ENCODE measurements at regions not wholly inside any gene's neighbourhood (a gene's known extent, or its start where the extent isn't known, plus 50 kb on each side); places are given as distances from the start of the nearest gene placed in this dataset.

DNA sequence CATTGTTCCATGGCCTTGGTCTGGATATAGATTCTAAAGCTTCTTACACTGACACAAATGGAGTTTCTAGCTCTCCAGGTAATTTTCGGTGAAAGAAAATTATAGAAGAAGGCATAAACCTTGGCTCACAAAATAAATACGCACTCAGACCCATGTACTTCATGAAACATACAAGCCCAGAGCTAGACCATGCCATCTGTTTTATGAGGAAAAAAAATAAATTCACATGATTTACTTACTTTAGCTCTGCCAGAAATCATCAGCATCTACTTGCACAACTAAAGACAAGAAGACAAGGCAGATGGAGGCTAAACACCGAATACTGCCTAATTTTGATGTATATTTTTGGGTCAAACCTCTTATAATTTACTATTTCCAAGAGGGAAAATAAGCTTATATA is 197.4 kb upstream of the KLF14 start:
- no peak for DNase-seq

DNA sequence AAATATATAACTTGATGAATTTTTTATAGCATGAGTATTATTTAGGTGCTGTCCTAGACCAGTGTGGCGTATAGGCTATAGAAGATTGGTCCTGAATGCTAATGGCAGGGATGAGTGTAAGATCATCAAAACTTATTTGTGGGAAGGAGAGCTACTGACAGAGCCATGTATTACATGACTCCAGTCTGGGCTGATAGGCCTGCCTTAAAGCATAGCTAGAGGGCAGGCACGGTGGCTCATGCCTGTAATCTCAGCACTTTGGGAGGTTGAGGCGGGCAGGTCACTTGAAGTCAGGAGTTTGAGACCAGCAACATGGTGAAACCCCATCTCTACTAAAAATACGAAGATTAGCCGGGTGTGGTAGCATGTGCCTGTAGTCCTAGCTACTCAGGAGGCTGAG is 198.1 kb upstream of the KLF14 start:
- peak; percentile 13 for DNase-seq

DNA sequence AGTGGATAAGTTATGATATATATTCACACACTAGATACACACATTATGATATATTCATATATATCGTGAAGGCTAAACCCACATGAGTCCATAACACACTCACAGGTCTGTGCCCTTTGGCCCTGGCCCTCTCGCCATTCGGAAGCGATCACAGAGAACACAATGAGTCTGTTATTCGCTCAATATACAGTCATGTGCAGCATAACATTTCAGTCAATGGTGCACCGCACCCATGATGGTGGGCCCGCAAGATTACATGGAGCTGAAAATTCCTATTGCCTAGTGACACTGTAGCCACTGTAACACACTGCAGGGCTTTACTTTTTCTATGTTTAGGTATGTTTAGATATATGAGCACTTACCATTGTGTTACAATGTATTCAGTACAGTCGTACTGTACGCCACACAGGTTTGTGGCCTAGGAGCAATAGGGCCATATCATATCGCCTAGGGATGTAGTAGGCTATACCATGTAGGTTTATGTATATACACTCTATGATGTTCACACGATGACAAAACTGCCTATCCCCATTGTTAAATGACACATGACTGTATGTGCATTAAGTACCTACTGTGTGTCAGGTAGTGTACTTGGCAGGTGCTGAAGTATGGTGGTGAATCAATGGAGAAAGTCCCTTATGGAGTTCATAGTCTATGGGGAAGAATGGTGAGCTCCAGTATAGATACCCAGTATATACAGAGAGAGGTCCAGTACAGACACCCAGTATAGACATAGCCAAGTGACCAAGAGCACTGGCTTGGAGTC is 198.8 kb upstream of the KLF14 start:
- DNase-seq: no peak

DNA sequence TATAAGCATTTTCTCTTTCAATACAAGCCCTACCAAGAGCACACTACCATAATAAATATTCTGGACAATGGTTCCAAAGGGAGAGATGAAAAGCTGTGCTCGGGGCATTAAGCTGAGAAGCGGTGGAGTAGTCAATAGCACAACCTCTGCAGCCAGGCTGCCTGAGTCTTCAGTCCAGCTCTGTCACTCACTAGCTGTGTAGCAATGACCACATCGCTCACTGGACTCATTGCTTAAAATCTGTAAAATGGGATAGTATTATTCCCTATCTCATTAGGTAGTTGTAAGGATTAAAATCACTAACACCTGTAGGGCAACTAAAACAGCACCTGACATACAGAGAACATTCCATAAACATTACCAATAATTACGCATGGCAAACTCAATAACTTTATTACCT is 199.9 kb upstream of the KLF14 start:
- DNase-seq: no peak

DNA sequence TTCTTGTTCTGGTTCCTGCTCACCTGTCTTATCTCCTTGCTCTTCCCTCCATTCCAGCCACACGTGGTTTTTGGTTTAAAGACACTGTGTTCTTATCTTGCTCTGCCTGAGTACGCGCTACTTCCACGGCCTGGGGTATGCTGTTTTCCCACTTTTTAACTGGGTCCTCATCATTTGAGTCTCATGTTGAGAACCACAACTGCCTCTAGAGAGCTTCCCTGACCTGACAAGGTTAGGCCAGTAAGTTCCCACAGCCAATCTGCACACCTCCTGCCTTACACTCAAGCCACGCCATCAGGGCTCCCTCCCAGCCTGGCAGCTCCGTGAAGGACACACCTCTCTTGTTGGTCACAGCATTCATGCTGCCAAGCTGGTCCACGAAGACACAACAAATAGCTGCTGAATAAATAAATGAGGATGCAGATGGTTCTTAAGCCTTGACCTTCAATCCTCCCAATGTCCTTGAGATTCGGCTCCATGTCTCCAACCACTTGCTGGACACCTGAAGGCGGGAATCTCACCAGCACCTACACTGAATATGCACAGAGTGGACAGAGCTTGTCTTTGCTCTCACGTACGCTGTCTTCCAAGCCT is 201.7 kb upstream of the KLF14 start:
- DNase-seq: peak; percentile 9

DNA sequence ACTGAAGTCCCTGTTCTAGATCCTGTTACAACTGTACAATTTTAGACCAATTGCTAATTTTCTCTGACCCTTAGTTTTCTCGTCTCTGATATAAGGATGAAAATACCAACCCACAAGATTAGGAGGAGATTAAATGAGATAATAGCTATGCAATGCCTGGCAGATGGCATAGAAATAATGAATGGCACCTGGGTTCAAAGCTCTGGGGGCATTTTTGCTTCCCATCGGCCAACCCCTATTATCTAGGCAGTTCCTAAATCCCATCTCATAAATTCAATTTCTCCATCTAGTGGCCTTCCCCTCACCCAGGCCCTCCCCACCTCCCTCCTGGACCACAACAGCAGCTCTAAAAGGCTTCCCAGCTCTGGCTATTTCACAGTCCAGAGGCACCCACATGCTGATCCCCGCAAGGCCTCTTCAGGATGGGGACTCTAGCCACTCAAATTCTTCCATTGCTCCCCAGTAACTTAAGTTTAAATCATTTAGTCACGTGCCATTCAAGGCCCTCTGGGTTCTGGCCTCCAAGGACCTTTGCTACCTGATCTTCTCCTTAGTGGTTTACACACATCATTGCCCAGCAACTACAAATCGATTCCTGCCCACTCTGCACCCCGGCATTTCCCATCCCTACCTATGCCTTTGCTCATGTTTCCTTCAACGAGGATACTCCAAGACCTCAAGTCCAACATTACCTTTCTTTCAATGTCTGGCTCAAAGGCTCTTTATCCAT is 202.4 kb upstream of the KLF14 start:
- DNase-seq: peak; percentile 14

DNA sequence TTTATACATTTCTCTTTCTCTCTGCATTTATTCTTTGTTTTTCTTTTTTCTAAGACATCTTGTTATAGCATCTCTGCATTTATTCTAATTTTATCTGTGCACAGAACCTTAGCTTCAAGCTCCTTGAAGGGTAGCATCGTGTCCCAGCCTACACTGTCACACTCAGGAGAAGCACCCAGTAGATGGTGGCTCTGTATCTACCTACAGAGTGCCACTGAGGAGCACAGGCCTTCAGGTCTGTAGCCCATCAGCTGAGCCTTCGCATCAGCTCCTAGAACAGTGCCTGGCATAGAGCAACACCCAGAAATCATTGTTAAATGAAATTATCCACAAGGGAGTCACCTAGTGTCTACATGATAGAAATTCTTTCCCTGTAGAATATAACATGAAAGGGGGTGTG is 203.0 kb upstream of the KLF14 start:
- DNase-seq: no peak

DNA sequence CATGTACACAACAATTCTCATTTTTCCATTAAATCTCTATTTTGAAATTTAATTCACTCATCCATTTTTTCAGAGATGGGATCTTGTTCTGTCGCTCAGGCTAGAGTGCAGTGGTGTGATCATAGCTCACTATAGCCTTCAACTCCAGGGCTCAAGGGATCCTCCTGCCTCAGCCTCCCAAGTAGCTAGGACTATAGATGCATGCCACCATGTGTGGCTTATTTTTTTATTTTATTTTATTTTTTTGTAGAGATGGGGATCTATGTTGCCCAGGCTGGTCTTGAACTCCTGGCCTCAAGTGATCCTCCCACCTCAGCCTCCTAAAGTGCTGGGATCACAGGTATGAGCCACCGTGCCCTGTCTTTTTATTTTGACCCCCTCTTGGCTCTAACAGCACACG is 203.8 kb upstream of the KLF14 start:
- no peak for DNase-seq

DNA sequence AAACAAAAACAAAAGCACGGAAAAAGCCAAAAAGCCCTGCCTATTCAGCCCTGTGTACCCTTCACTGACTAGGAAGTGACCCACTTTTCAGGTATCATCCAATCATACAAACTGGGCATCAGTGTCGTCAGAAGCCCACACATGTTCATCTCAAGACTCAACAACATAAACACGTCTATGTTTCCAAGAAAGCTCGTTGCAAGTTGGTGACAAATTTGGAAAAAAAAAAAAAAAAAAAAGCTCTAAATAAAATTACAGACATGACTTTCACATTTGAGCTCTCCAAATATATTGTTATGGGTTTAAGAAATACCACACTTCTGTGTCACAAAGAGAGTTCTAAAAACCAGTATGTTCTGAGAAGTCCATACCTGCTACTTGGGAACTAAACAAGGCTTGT is 204.7 kb upstream of the KLF14 start:
- peak; percentile 32 for DNase-seq

DNA sequence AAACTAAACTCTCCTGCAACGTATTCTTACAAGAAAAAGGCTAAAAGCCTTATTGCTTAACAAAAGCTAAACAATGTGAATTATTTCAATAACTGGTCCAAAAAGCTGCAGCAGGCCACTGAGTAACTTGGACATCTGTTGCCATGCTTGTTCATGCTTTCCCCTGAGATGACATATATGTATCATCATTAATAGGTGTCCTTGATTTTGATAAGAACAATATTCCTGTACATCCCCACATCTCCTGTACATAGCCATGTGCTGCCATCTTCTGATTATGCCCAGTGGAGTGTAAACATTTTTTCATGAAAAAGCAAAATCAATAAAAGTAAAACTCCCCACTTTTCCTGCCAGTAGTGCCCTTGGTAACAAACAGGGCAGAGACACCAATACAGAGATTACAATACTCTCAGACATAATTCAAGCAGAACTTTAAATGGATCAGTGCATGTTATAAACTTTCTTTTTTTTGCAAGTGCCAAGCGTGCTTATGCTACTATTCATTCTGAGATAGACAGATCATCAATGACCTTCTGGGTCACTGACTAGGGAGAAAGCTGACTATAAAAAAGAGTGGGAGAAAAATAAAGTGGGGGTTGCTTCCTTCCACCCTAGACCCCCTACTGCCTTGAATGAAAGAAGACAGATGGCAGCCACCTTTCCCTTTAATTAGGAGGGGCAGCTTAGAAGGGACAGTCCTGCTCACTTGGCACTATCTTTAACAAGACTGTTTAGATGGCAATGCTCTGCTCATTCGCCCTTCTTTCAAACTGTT is 205.5 kb upstream of the KLF14 start:
- DNase-seq: peak; percentile 12

DNA sequence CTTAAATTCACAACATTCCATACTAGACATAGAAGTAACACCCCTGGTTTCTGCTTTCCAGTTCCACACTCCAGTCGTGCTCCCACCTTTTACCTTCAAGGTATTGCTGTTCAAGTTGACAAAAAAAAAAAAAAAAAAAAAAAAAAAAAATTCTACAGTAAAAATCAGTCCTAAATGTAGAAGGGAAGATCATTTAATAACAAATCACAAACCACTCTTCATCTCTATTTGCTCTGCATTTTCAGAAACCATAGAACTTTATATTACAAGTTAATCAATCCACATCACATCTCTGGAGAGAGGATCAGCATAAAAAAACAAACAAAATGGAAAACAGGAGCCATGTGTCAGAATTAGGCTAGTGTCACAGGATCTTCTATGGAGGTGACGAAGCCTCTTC is 206.3 kb upstream of the KLF14 start:
- no peak for DNase-seq

DNA sequence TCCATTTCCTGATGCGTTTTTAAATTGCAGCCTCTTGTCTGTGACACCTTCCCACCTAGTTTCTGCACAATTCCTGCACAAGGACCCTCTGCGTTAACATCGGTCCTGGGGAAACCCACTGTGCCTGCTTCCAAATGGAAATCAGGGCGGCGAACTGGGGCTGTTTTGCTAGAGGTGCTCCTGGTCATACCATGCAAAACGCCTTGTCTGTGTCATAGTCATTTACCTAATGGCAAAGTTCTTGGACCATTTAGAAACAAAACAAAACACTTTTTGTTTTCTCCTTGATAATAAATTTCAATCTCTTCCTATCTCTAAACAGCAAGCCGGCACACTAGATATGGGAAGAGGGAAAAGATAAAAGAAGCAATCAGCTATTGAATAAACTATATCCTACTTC is 206.9 kb upstream of the KLF14 start:
- no peak for DNase-seq

DNA sequence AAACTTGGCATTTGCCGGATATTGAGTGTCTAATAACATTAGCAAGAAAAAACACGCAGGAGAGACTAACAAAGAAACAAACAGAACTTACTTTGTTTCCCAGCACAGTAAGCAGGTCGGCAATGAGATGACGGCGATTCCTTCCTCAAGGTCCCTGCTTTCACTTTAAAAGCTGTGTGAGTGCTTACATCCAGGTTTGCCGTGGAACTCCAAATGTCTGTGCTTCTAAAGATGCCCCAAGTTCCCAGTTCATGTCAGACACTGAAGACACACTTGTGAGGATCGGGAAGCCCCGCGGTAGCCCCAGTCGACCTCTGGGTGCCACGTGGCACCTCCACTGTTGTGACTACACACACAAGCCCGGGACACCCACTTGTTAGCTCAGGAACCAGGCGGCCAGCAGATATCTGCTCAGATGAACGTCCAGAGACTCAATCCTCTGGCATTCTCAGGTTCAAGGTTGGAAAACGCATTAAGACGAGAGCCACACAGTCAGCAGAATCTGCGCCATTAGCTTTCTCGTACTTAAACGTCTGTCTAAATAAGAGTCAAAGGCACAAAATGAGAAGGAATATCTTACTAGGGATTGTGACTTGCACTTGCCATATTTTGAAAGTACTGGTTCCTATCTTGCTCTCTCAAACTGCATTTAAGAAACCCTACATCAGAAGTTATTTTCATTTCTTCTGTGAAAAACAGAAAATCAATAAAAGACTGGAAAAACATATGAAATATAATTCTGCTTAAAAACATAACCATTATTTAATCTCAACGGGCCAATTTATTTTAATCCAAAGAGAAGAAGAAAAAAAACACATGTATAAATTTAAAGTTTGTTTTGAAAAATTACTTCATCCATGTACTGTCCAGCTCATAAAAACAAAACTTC is 207.6 kb upstream of the KLF14 start:
- peak; percentile 37 for DNase-seq

DNA sequence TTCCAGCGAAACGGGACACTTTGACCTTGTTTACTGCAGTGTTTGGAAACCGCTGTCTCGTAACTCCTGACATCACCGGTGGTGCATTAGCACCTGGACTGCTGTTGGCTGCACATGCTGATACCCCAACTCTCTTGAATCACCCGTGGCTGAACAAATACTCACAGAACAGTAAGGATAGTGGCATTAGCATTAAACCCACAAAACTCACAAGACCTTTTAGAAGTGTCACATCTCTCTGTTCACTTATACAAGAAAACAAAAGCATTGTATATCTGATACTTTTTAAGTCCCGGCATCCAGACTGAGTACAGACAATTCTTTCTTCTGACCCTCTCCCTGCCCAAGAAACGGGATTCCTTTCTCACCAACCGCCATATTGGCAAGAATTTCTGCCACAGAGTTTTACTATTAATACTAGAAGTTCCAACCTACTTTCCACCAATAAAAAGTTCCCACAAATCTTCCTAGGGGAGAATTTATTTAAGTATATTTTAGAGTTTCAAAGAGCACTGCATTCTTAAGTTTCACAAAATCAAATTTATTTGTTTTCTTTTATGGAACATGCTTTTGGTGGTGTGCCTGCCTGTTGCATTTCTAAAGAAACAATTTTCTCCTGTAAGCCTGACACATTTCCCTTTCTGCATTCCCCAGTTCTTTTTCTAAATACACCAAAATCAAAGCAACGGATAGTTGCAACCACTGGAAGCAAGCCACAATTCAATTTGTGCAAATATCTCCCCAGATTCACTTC is 208.4 kb upstream of the KLF14 start:
- DNase-seq: peak; percentile 39

DNA sequence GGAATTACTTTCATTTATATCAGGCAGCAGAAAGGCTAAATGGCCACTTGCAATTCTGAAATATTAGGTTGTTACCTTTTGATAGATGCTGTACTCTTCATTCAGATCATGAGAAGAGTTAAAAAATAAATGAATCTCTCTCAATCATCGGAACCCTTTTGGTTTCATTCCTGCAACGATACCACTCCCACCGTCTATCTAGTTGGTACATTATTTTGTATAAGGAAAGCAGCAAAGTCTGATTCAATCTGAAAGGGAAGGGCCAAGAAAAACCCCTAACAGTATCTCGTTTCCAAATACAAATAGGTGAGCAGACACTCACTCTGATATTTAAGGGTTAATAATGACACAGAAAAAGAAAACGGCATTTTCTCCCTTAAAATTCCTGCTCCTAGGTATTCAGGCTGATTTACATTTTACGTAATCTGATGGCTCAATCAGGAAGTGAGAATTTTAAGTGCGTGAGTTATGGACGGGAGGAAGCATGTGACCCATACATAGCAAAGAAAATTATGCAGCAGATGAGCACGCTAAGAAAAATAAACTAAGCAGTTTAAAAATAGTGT is 209.4 kb upstream of the KLF14 start:
- DNase-seq: peak; percentile 37

DNA sequence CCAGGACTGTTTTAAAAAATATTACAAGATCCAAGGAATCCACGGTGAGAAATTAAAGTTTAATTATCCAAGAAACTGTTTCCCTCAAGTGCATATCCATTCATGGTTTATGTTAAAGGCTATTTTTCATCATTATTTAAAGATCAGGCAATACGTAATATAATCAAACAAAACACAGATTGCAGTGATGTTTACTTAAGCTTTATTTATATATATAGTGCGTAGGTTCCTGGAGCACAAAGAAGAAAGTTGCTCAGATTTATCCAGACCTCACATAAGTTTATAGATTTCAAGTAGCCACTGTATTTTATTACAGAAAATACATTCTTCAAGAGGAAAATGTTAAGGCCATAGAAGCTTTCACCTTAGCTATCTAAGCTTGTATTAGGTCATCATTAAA is 210.0 kb upstream of the KLF14 start:
- no peak for DNase-seq

DNA sequence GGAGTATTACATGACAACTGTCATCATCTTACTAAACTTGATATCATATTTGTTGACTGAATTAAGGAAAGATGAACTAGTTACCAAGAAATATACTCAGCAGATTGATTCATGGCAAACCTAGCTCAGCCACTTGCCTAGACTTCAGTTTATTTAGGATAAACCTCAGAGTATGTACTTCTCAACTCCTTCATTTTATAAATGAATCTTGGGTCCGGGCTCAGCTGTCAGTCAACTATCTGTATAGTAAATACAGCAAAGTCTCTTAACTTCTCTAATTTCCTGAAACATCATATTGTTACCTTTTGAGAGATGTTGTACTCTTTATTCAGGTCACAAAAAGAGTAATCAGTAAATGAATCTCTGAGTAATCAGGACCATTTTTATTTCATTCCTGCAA is 211.0 kb upstream of the KLF14 start:
- no peak for DNase-seq

DNA sequence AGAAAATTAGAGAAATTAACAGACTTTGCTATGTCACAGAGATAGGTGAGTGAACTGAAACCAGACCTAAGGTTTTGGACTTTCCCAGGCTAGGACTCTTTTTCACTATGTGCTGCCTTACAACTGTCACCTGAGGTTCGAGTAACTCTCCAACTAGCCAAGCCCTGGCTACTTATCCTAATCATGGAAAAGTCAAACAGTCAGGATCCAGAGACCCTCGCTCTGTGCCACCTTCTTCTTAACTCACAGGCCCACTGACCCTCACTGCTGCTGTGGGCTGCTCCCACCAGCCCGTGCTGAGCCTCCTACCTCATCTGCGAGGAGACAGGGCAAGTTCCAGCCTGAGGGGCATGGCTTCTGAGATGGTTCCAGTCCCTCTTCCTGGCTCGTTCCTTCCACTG is 211.4 kb upstream of the KLF14 start:
- no peak for DNase-seq

DNA sequence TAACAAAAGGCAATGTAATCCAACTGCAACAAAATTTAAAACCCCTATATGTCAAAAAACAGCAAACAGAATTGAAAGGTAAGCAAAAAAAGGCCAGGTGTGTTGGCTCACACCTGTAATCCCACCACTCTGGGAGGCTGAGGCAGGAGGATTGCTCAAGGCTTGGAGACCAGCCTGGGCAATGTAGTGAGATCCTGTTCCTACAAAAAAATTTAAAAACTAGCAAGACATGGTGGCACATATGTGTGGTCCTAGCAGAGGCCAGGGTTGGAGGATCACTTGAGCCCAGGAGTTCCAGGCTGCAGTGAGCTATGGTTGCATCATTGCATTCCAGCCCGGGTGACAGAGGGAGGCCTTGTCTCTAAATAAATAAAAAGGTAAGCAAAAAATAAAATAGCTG is 212.1 kb upstream of the KLF14 start:
- DNase-seq: no peak

DNA sequence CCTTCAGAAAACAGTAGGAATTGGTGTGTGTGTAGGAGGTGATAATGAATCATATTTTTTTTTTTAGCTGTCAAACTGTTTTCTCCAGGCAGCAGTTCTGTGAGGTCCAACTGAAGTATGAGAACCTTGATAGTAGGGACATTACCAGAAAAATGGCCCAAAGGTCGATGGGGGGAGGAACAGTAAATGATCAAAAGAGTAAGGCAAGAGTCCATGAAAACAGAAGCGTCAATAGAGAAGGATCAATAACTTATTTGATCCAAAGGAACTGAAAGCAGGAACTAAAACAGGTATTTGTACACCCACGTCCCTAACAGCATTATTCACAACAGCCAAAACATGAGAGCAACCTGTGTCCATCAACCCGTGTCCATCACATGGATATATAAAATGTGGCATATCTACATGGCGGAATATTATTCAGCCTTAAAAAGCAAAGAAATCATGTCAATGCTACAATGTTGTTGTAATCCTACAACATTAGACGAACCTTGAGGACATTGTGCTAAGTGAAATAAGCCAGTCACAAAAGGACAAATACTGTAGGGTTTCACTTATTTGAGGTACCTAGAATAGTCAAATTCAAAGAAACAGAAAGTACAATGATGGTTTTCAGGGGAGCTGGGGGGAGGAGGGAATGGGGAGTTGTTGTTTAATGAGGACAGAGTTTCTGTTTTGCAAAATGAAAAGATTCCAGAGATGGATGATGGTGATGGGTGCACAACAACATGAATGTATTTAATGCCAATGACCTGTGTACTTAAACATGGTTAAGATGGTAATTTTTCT is 214.0 kb upstream of the KLF14 start:
- no peak for DNase-seq
